ENCODE measurements at regions not wholly inside any gene's neighbourhood (a gene's known extent, or its start where the extent isn't known, plus 50 kb on each side); places are given as distances from the start of the nearest gene placed in this dataset.
"Not testable (repeated sequence)": the region's sequence is repeated elsewhere in the genome, so short reads cannot be mapped to it uniquely, and the experiment has no call there.

GRCh38 chr7:64469673-64470072 lies 93.2 kb downstream of the ZNF680 start:
- no peak for DNase-seq (ENCODE audit: low spot score)

- DNase-seq (ENCODE audit: low spot score), result no peak
Measured at GRCh38 chr7:64465551-64465950, 97.3 kb downstream of the ZNF680 start.

GRCh38 chr7:64463636-64464375 lies 99.1 kb downstream of the ZNF680 start:
- peak; percentile 1 for DNase-seq (ENCODE audit: low spot score)

GRCh38 chr7:64459858-64460257 lies 103.0 kb downstream of the ZNF680 start:
- DNase-seq (ENCODE audit: low spot score), result not testable (repeated sequence)

GRCh38 chr7:64433590-64433989 lies 119.8 kb downstream of the ZNF736 start:
- DNase-seq (ENCODE audit: low spot score), result no peak

GRCh38 chr7:64431838-64432237 lies 118.1 kb downstream of the ZNF736 start:
- no peak for DNase-seq (ENCODE audit: low spot score)

GRCh38 chr7:64429232-64429631 lies 115.5 kb downstream of the ZNF736 start:
- DNase-seq (ENCODE audit: low spot score), result no peak

GRCh38 chr7:64425436-64425835 lies 111.7 kb downstream of the ZNF736 start:
- DNase-seq (ENCODE audit: low spot score), result not testable (repeated sequence)

GRCh38 chr7:64407148-64407547 lies 93.4 kb downstream of the ZNF736 start:
- DNase-seq (ENCODE audit: low spot score), result no peak

All from CD4-positive, alpha-beta T cell treated with Interleukin-2 at 100 ng/mL for 4 hours (primary cell).